GM18861 (cell line): ENCODE measurements at regions not wholly inside any gene's neighbourhood (a gene's known extent, or its start where the extent isn't known, plus 50 kb on each side); places are given as distances from the start of the nearest gene placed in this dataset.
"Not testable (repeated sequence)": the region's sequence is repeated elsewhere in the genome, so short reads cannot be mapped to it uniquely, and the experiment has no call there.

ENCODE experiments used
- ATAC-seq: cut with Tn5 transposase; IDR thresholded peaks from one replicate; pipeline ENCODE4 v1.9.1; 2021; ENCODE audit not compliant: unreplicated experiment

DNA sequence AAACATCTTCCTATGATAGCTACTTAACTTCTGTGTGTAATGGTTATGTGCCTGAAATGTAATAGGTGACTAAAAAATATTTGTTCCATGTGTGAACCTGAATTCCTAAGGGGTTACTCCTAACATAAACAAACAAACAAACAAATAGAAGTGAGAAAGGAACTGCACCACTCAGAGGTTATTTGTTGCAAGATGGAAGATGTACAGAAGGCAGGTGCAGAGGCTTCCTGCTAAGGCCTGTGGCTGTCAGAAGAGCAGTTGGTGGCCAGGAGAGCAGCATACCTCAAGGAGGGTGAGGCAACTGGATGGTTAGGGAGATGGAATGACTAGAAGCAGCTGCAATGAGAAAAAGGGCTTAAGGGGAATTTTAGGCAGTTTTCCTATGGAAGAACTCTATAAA is 940.6 kb downstream of the TTLL7 start:
- ATAC-seq, result no peak

DNA sequence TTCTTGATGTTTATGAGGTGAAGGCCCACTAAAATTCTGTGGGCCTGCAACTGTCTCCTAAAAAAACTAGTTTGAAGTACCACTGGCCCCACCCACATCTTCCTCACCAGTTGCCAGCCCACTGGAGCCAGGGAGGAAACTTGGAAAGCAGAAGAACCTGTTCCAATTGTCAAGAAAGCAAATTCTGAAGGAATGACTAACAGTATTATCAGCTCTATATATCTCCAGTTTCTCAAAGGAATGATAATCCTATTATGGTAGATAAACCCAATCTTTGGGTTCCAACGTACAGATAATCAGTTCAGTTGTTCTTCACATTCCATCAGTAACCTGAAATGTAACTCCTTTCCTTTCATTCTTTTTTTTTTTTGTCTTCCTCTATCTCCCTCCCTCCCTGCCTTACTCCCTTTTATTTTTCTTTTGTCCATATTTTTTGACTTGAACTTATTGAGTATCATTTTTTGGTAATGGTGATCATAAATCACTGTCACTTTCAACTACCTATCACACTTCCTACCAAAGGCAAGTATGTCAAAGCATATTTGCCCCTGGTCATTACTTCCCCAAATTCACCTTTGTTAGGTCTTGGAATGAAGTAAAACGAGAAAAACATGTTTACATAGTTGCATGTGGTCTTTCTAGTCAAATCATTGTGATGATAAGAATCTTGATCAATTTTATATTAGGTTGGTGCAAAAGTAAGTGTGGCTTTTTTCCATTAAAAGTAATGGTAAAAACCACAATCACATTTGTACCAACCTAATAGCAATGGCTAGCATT is 943.4 kb downstream of the TTLL7 start:
- ATAC-seq, result no peak

DNA sequence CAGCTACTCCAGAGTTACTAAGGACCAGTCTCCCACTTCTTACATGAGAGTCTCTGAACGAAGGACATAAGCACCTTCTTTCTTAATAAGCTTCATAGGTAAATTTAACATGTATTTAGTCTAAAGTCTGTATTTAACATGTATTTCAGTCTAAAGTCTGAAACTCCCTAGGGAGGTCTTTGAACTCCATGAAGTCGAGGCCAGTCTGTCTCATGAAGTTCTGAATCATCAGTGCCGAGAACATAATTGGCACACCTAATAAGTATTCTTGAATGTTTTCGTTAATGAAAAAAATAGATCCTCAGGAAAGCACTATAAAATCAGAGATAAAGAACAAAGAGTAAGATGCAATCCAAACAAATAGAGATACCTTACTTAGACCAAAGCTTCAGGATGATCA is 945.5 kb downstream of the TTLL7 start:
- ATAC-seq, result no peak

DNA sequence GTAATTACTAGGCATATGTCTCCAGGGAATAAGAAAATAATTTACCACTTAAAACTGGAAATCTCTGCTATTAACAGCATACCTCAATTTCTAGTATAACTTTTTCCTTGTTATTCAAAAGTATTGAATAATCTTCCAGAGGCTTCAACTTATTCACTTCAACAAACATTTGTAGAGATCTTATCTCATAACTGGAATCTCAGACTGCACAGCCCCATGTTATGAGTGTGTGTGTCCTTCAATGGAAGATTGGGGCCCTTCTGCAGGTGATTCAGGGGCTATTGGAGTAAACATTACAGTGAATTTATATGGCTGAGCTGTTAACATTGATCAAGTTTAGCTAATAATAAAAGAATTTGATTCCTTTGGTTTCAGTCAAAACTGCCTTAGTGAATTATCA is 946.1 kb downstream of the TTLL7 start:
- ATAC-seq, result no peak

DNA sequence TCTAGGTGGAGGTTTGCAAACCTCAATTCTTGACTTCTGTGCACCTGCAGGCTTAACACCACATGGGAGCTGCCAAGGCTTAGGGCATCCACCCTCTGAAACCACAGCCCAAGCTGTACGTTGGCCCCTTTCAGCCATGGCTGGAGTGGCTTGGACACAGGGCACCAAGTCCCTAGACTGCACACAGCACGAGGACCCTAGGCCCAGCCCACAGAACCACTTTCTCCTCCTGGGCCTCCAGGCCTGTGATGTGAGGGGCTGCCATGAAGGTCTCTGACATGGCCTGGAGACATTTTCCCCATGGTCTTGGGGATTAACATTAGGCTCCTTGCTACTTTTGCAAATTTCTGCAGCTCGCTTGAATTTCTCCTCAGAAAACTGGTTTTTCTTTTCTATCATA is 947.9 kb downstream of the TTLL7 start:
- not testable (repeated sequence) for ATAC-seq

DNA sequence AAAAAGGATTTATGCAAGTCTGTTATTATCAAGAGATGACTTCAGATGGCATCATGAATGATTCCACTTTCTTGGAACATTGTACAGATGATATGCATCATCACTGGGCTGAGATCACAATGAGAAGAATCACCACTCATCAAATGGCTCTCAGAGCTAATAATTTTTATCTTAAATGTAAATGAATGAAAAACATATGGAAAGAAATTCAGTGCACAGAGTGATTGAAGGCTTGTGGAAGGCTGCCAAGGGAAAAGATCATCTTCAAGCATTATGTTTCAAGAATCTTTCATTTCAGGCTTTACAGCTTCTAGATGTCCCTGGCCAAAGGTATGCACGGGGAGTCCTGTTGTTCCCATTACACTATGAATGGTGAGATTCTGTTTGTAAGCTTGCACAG is 955.7 kb downstream of the TTLL7 start:
- ATAC-seq, result no peak

DNA sequence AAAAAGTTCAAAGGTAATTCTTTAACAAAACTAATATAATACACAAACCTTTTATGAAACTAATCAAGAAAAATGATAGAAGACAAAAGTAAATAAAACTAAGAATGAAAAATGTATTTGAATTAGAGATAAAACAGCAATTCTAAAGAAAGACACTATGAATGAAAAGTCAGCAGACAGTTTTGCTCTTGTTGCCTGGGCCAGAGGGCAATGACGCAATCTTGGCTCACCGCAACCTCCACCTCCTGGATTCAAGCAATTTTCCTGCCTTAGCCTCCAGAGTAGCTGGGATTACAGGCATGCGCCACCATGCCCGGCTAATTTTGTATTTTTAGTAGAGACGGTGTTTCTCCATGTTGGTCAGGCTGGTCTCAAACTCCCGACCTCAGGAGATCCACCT is 959.8 kb downstream of the TTLL7 start:
- ATAC-seq, result not testable (repeated sequence)

DNA sequence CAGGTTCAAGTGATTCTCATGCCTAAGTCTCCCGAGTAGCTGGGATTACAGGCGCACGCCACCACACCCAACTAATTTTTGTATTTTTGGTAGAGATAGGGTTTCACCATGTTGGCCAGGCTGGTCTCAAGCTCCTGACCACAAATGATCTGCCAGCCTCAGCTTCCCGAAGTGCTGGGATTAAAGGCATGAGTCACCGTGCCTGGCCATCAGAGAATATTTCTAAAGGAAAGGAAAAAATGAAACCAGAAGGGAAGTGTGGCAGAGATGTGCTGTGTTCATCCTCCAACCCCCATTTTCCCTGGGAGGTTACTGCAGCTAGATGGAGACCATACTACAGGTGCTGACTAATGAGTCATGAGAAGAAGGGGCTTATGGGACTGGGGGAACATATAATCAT is 964.1 kb downstream of the TTLL7 start:
- no peak for ATAC-seq

DNA sequence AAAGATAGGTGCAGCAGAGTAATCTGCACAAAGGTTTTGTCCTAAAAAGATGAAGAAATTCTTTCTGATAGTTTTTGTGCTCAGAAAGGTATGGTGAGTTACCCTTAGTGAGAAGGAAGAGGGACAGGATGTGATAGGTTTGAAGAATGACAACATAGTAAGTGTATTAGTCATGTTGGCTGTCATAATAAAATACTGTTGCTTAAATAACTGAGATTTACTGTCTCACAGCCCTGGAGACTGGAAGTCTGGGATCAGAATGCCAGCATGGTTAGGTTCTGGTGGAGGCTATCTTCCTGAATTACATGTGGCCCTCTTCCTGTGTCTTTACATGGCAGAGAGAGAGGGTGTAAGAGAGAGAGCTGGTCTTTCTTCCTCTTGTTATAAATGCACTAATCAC is 965.2 kb downstream of the TTLL7 start:
- ATAC-seq, result no peak

DNA sequence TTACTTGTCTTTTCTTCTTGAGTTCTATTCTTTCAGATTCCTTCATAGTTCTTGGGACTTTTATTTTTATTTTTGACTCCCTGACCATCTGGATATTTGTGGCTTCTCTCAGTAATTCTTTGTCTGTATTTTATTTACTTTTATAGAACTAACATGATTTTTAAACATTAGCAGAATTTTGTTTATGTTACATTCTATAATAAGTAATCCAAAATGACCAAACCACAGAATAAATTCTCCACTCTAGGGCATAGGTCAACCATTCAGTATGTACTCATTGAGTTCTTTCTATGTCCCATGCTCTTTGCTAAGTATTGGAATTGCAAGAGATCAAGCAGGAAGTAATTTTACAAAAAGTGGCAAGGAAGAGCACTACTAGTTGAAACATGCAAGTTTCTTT is 969.0 kb downstream of the TTLL7 start:
- no peak for ATAC-seq

DNA sequence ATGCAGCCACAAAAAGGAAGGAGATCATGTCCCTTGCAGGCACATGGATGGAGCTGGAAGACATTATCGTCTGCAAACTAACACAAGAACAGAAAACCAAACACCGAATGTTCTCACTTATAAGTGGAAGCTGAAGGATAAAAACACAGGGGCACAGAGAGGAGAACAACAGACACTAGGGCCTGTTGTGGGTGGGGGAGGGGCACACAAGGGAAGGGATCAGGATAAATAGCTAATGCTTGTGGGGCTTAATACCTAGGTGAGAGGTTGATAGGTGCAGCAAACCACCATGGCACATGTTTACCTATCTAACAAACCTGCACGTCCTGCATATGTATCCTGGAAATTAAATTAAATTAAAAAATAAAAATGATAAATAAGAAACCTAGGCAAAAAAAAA is 969.9 kb downstream of the TTLL7 start:
- ATAC-seq, result no peak

DNA sequence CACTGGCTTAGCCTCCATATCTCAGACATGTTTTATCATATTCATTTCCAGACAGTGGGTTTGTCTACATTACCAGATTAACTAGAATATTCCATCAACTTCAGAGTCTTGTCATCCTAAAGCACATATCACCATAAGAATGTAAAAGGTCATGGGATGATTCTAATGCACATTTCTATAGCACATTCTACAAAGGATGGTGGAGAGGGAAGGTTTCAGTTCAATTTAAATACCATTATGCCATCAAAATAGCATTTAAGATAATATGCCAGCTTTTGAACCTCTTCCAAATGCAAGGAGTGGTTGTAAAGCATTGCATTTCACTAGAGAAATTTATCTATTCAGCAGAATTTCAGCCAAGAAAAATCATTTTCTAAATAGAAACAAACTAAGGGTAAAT is 970.5 kb downstream of the TTLL7 start:
- no peak for ATAC-seq

DNA sequence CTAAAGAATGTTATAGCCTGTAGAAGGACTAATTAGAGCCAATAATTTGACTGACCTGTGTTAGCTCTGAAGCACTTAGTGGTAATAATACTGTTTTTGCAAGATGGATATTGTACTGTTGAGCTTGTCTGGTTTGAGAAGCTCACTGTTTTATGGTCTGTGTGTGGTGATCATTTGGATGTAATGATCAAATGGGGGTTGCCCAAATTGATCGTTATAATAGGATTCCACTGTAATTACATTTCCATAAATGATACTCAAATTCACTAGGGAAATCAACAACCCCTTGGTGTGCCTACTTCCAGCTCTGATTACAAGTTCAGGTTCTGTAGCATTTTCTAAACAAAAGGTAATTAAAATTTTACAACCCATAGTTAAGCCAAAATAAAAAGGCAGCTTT is 971.4 kb downstream of the TTLL7 start:
- no peak for ATAC-seq

DNA sequence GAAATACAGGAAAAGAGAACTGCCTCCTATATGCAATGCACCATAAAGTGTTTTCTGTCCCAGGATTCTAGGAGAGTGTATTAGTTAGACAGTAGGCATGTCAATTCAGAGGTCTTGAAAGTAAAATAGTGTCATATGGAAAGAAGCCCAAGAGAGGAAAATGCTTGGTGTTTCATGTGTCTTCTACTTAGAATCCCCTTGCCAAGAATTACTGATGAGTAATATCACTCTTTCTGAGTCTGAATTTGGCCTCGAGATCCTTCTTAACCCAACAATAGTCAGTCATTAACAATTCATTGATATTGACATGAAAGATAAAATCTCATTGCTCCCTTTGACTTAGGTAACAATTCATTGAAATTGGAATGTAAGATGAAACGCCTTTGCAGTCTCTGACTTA is 972.2 kb downstream of the TTLL7 start:
- ATAC-seq, result no peak

DNA sequence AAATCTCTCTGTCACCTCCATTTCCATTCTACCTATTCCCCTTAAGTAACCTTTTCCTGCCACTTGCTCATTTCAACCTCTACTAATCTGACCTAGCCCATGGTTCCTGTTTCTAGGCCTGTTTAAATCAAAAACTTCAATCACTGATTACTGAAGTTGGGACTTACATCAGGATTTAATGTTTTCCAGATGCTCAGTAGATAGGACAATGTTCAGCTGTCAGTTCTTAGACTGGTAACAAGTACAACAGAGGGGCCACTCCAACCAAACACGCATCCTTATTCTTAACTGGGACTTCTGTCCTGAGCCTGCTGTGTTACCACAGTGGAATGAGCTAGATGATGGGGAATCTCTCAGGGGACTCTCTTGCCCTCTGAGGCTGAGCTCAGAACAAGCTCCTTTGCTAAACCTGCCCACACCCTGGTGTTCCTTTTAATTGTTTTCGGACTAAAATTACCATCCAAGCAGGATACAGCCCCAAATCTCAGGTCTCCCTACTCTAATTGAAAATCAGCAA is 974.6 kb downstream of the TTLL7 start:
- ATAC-seq, result no peak

DNA sequence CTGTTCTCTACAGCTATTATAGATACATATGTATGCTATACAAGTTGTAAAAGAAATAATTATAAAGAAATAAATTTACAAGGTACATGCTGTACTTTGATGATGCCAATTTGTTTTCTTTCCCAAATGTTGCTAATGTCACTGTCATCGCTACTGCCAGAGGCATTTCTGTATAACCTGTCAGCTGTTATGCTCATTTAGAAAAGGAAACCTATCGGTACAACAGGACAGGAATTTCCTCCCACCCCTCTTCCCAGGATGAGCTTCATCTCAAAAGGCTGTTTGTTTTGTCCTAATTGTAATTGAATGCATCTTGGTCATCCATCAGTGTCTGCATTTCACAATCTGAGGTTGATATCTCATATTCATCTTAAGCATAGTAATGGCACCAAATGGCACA is 975.7 kb downstream of the TTLL7 start:
- no peak for ATAC-seq

DNA sequence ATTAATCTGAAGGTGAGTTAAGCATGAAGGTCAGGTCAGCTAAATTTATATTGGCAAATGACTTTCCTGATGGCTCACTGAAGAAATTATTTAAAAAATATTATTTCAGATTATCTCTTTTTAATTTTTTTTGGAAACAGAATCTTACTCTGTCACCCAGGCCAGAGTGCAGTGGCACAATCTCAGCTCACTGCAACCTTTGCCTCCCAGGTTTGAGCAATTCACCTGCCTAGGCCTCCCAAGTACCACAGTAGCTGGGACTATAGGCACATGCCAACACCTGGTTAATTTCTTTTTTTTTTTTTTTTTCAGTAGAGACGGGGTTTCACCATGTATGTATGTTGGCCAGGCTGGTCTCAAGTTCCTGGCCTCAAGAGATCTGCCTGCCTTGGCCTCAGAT is 976.7 kb downstream of the TTLL7 start:
- ATAC-seq, result no peak

DNA sequence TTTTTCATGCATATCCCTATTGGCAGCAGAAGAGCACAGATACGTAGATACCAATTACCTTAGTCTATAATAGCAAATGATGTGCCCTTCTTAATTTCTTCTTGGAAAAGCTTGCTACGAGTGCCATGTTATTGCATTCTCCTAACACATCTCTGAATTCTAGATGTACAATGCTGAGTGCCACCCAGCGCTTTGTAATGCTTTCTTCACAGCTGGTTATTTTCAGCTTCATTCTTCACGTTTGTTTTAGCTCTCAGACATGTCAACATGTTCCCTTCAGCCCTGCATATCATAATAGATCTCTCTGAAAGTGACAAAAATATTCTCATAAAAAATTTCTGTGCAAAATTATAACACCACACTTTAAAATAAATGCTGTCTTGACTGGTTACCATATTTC is 981.2 kb downstream of the TTLL7 start:
- ATAC-seq, result no peak

DNA sequence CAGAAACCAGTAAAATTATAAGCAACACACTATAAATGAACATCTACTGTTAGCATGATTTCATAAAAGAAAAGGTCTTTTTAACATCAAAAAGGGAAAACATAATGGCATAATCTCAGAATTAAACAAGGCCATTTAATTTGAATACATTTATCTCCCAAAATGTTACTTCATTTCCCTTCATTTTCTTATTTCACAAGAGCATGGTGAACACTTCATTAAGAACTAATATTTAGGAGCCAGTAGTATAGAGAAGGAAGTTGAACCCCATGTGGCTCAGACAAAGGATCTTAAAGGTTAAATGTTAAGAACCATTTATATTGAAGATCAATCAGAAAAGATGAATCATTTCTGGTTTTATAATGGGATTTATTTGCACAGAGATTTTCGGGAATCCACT is 981.7 kb downstream of the TTLL7 start:
- no peak for ATAC-seq

DNA sequence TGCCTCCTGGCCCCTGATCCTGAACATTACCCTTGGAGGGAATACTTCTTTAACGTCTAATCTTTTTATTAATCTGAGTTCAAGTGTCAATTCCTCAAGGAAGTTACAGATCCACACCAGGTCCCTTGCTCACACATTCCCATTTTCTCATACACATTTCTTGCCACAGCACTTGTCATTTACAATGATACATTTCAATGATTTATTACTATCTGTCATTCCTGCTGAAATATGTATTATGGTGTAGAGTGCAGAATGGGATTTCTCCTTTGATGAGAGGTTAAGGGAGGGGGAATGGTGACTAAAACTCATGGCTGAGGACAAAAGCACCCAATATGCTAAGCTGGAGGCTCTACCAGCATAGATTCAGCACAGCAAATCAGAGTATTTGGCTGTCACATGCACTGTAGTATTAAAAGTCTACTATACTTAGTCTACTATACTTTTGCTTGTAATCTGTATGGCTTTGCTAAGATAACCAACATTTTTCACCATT is 982.5 kb downstream of the TTLL7 start:
- no peak for ATAC-seq

DNA sequence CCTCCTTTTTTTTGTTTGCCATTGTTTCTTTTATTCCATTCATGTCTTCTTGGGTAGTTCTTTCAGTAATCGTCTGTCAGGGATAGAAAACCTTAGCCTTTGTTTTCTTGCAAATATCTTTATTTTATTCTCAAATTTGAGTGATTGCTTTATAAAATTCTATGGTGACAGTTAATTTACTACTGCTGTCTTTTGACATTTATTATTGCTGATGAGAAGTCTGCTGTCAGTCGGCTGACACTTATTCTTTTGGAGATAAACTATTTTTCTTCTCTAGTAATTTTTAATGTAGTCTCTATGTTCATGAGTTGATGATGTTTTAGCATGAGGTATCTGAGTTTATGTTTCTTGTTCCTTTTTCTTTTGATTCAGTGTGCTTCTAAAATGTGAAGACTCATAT is 983.8 kb downstream of the TTLL7 start:
- ATAC-seq, result no peak

DNA sequence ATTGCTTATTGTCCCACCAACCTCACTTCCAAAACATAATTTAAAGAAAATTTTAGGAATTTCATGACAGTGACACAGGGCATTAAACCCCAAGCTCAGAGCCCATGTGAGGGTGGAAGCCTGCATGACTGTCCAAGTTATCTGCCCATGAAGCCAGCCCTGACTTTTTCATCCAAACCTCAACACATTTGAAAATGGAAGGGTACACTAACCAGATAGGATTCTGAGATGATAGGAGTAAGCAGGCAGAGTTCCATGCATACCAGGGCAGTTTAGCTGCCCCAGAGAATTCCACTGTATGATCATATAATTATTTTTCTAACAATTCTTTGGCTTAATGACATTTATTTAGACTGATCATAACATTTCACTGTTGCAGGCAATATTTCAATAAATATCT is 986.0 kb downstream of the TTLL7 start:
- ATAC-seq, result no peak

DNA sequence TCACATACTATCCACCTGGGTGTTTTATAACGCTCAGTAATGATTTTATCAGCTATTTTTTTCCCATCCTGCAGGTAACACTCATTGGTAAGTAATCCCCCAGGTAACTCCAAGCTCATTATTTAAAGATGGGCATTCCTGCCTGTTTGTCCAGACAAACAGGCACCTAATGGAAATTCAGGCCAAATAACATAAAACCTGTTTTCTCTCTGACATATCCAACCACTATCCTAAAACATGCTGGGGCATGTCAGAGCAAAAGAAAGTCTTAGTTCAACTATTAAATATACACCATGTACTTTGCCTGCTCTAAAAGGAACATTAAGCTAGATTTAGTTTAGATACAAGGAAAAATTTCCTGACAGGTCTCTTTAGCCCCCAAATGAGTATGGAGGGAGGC is 987.7 kb downstream of the TTLL7 start:
- no peak for ATAC-seq
